Epithelial cell of prostate (primary cell): ENCODE measurements at regions not wholly inside any gene's neighbourhood (a gene's known extent, or its start where the extent isn't known, plus 50 kb on each side); places are given as distances from the start of the nearest gene placed in this dataset.

Experiments
- DNase-seq: peaks from one replicate; pipeline ENCODE4 v3.0.0-alpha.2; 2011; ENCODE audit warnings: low read depth, low spot score
- H3K27ac ChIP-seq: fragments of 450-650 bp; 2 replicates; pipeline ENCODE4 v1.5.1; 2017; ENCODE audit warnings: mild to moderate bottlenecking

DNA sequence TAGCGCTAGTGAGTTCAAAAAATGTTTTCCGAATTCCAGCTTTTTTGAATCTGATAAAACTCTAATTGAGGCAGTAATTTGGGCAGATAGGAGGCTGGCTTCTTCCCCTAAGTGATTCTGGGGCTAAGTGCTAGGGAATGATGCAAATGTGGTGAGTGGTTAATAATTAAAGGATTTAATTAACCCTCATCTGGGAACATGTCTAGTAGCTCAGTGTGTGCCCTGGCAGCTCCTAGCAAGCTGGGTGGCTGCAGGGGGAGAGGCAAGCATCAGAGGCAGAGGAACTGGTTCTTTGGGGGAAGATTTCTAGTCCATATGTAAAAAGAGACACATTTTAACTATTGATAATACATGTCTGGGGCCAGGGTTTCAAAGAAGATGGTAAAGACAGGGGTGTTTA is 354.5 kb downstream of the WDR11 start:
- no peak overlapping the region for H3K27ac ChIP-seq
- no peak for DNase-seq

- no peak overlapping the region for H3K27ac ChIP-seq
- no peak for DNase-seq
Observed at GRCh38 chr10:121211446-121211845, 360.3 kb downstream of the WDR11 start.

GRCh38 chr10:121213437-121213836 is 362.3 kb downstream of the WDR11 start:
- no peak for DNase-seq
- no peak overlapping the region for H3K27ac ChIP-seq

- DNase-seq, result no peak
- no peak overlapping the region for H3K27ac ChIP-seq
Observed at GRCh38 chr10:121216295-121216694, 365.1 kb downstream of the WDR11 start.

- DNase-seq, result no peak
Observed at GRCh38 chr10:121216721-121217181, 365.6 kb downstream of the WDR11 start.

GRCh38 chr10:121217331-121217730 is 366.2 kb downstream of the WDR11 start:
- DNase-seq, result no peak
- H3K27ac ChIP-seq, result no peak overlapping the region

More at GRCh38 chr10:121216721-121217181, 365.6 kb downstream of the WDR11 start:
- H3K27ac ChIP-seq, result no peak overlapping the region

DNA sequence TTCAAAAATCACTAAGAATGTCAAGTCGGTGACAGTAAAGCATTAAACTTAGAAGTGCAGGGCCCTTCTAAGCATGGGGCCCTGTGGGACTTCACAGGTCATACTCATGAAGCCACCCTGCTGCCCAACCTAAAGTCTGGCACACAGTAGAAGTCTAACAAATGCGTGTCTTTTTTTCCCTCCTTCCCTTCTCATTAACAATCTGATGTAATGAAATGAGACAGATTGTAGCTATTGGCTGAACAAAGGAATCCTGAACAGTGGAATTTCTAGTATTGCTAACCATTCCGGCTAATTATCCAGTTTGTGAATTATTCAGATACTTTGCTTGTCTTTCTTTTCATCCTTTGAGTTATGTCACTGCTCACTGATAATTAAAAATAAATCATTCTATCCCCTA is 369.9 kb downstream of the WDR11 start:
- no peak for DNase-seq
- no peak overlapping the region for H3K27ac ChIP-seq

GRCh38 chr10:121221991-121222390 is 370.8 kb downstream of the WDR11 start:
- no peak overlapping the region for H3K27ac ChIP-seq

GRCh38 chr10:121222842-121223241 is 371.7 kb downstream of the WDR11 start:
- no peak overlapping the region for H3K27ac ChIP-seq
- DNase-seq, result no peak

More at GRCh38 chr10:121221991-121222390, 370.8 kb downstream of the WDR11 start:
- DNase-seq, result no peak

GRCh38 chr10:121231079-121231478 is 367.2 kb downstream of the FGFR2 start:
- DNase-seq, result no peak
- H3K27ac ChIP-seq, result no peak overlapping the region

DNA sequence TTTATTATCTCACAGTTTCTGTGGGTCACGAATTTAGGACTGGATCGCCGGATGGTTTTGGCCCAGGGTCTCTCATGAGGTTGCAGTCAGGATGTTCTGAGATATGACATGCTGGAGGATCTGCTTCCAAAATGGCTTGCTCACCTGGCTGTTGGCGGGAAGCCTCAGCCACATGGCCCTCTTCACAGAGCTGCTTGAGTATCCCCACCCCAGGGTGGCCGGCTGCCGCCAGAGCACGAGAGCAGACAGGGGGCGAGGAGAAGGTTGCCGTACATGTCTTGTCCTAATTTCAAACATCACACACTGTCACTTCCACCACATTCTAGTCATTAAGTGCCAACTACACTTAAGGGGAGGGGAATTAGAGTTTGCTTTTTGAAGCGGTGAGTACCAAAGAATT is 365.8 kb downstream of the FGFR2 start:
- H3K27ac ChIP-seq, result no peak overlapping the region
- DNase-seq, result no peak

DNA sequence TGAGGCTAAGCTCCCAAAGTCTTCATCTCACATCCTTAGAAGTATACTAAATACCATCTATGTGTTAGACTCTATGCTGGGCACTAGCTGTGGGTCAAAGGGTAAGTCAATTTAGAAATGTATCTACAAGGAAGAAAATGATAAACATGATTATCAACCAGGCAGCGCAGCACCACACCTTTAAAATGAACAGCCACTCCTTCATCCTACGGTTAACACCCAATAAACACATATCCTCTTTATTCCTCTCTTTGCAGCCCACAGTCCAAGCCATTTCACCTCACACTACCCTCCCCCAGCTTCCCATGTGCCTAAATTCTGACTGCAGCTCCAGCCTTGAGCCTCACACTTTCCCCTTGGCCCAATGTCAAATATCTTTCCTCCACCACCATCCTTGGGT is 362.6 kb downstream of the FGFR2 start:
- DNase-seq, result no peak
- no peak overlapping the region for H3K27ac ChIP-seq

DNA sequence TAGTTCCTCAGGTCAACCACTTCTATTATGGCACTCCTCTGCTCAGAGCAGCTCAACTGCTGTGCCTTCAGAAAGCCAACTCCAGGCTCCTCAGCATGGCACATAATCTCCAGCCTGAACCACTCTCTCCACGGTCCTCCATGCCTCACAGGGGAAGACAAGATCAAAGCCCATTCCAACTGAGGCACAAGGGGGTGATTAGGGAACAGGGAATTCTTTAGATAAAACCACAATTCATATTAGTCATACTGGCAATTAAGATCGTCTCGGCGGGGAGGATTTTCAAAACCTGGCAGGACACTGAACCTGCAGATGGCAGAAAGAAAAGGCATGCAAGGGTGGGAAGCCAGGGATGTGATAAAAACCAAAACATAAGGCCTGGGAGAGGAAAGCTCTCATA is 361.6 kb downstream of the FGFR2 start:
- H3K27ac ChIP-seq, result no peak overlapping the region
- no peak for DNase-seq

- H3K27ac ChIP-seq, result no peak overlapping the region
- no peak for DNase-seq
Observed at GRCh38 chr10:121237718-121238117, 360.5 kb downstream of the FGFR2 start.

DNA sequence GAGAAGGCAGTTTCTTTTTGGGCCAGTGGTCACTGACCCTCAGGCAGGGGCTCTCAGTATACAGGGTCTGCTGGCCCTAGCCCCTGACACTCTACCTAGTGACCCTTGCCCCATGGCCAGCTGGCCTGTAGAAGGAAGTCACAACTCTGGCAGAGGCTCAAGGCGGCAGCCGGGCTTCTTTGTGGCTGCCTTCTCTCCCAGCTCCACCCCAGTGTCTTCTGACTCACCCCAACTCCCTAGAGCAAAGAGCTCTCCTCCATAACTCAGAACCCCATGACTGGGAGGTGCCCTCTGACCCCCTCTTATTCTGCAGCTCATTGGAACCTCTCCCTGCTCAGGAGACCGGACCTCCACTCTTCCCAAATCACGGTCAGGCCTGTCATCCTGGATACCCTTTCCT is 358.2 kb downstream of the FGFR2 start:
- DNase-seq, result peak; percentile 46
- H3K27ac ChIP-seq, result no peak overlapping the region

DNA sequence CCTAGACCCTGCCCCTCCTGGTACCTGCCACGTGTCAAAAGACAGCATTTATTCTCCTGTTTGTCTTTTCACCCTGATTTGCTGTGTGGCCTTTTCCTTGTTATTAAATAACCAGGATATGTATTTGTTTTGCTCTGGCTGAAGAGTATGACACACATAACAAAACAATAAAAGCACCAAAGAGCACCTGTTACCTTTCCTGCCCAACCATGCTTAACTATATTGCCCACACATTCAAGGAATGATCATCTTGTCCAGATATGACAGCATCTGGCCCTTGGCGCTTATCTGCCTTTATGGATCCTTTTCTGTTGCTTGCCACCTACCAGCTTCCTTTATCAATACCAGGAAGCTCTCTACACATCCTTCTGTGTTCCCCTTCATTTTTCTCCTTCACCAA is 357.7 kb downstream of the FGFR2 start:
- H3K27ac ChIP-seq, result no peak overlapping the region
- no peak for DNase-seq

GRCh38 chr10:121241337-121241736 is 356.9 kb downstream of the FGFR2 start:
- no peak overlapping the region for H3K27ac ChIP-seq
- DNase-seq, result no peak

DNA sequence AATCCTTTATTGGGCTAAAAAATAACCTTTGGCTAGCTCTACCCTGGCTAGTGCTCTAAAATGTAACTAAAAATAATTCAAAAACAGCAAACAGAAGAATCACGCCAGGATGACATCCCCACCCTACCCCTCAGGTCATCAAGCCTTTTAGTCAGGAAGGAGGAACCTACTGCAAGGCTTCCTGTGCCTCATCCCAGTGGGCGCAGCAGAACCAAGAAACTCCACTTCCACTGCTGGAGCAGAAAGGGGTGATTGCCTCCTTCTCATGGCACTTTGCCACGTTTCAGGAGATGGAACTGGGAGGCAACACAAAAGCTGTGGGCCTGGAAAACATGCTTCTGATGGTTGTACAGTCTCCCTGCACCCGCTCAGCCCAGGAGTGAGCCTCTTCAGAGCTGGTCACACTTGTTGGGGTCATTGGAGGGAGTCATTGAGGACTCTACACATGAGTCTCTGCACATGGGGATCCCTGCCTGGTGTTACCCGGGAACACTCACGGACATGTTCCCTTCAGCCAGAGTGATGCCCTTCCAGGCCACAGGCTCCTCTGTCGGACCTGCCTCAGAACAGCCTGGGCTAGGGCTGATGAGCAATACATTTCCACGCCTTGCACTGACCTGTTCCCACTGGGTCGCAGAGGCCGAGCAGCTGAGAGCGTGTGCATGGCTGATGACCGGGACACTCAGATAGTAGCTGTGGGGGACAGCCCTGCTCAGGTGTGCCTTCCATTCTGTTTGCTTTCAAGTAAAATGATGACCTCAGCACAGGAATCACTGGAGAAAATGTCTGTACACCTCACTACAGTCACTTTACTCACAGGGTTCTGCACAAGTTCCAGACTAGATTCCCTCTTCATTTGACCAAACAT is 355.3 kb downstream of the FGFR2 start:
- peak overlapping the region; percentile 61 for H3K27ac ChIP-seq
- no peak for DNase-seq

DNA sequence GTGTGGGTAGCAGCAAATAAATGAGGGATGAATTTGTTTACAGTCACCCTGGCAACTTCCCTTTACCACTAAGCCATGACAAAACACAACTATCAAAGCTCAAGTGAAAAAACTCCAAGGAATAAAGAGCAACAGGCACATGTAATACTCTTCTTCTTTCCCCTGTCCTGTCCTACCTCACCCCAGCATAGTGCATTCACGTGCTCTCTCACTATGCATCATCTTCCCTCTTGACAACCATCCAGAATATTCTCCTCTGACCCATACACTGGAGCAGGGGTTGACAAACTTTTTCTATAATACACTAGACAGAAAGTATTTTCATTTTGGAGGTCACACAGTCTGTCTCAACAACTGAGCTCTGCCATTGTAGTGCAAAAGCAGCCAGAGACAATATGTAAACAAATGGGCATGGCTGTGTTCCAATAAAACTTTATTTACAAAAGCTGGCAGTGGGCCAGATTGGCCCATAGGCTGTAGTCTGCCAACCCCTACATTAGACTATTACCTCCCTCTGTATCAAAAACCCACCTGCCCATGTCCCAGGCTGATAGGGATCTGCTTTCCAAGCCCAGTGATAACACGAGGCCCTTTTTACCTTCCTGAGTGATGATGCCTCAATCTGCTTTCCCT is 354.5 kb downstream of the FGFR2 start:
- DNase-seq, result peak; percentile 14
- peak overlapping the region; percentile 61 for H3K27ac ChIP-seq

DNA sequence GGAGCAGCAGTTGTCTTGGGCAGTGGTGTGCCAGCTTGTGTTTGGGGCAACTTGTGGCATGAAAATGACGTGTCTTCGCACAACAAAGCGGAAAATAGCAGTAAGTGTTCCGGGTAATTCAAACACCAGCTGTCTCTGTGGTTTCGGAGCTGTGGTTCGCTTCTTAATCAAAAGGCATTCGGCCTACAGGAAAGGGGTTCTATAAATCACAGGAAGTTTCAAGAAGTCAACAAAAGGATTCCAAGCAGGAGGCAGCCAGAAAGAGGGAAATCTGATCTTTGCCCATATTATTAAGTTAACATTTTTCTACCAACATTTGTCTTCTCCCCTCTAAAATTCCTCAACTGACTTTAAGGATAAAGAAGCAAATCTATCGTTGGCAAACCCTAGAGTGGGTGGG is 353.4 kb downstream of the FGFR2 start:
- peak; percentile 52 for DNase-seq
- peak overlapping the region; percentile 61 for H3K27ac ChIP-seq

DNA sequence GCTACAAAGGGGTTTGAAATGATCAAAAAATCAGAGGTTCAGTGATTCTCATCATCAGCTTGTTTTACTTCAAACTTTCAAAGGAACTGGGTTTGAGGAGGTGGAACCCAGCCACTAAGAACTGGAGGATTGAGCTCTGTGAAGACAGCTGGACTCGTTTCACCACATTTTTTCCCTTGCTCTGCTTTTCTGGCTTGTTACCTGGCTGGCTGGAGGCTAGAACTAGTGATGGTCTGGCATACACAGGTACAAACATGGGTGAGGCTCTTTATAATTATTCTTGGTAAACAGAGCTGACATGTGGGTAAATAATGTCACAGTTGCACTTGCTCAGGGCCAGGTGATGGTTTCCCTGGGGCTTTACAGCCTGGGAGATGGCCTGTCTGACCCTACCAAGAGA is 352.5 kb downstream of the FGFR2 start:
- DNase-seq, result peak; percentile 36
- H3K27ac ChIP-seq, result peak overlapping the region; percentile 61

- DNase-seq, result no peak
- no peak overlapping the region for H3K27ac ChIP-seq
Observed at GRCh38 chr10:121248266-121248665, 350.0 kb downstream of the FGFR2 start.
